ENCODE measurements at regions not wholly inside any gene's neighbourhood (a gene's known extent, or its start where the extent isn't known, plus 50 kb on each side); places are given as distances from the start of the nearest gene placed in this dataset.

DNA sequence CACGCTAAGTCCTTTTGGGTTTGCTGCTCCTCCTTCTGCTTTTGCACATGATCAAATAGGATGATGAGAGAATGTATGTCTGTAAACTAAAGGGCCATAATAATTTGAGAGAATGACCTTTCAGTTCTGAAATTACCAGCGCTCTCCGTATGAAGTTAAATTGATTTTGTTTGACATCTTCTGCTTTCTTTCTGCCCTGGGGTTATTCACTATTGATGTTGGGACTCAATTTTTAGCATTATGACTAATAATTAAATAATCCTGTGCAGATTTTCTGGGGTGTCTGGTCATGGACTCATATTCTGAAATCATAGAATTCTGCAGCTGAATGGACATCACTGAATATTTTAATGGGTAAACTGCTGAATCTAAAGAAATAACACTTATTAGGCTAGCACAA is 423.2 kb downstream of the POM121L12 start:
- Histone ChIP-seq H3K4me1 (no peaks in the 10 kb centered on the region), H3K27me3 (replicated peaks; ENCODE audit: control insufficient read depth, insufficient read depth, low read length) (no peaks in the 10 kb centered on the region), H3K4me3 (ENCODE audit: low read depth, low read length) (no peak overlapping the region), H3K9me3 (no peaks in the 10 kb centered on the region), H3K36me3 (ENCODE audit: control insufficient read depth, insufficient read depth, low read length) (no peaks in the 10 kb centered on the region)
- intact Hi-C loops (cut with micrococcal nuclease; ENCODE audit: unreplicated experiment), result no loop called here
- TF ChIP-seq, protein P1, sequence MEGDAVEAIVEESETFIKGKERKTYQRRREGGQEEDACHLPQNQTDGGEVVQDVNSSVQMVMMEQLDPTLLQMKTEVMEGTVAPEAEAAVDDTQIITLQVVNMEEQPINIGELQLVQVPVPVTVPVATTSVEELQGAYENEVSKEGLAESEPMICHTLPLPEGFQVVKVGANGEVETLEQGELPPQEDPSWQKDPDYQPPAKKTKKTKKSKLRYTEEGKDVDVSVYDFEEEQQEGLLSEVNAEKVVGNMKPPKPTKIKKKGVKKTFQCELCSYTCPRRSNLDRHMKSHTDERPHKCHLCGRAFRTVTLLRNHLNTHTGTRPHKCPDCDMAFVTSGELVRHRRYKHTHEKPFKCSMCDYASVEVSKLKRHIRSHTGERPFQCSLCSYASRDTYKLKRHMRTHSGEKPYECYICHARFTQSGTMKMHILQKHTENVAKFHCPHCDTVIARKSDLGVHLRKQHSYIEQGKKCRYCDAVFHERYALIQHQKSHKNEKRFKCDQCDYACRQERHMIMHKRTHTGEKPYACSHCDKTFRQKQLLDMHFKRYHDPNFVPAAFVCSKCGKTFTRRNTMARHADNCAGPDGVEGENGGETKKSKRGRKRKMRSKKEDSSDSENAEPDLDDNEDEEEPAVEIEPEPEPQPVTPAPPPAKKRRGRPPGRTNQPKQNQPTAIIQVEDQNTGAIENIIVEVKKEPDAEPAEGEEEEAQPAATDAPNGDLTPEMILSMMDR (IDR thresholded peaks at IDR 0.05; ENCODE audit: insufficient read depth in 1 of 2, low read depth in 1 of 2, low read length in 1 of 2, severe bottlenecking in 1 of 2, unreplicated experiment in 1 of 2), result no peak
- H3K9me3 Mint-ChIP-seq (ENCODE audit: unreplicated experiment), result no peaks in the 10 kb centered on the region
- no peak for DNase-seq
- ChIA-PET POLR2A (no interaction called here), CTCF (no interaction called here)
- no peaks in the 10 kb centered on the region for H3K36me3 Mint-ChIP-seq (ENCODE audit: insufficient read depth, unreplicated experiment)
- H3K27me3 Mint-ChIP-seq (ENCODE audit: insufficient read depth, unreplicated experiment), result no peaks in the 10 kb centered on the region
- no peak overlapping the region for H3K27ac Mint-ChIP-seq (ENCODE audit: unreplicated experiment)
- H3K4me3 Mint-ChIP-seq (ENCODE audit: unreplicated experiment), result no peak overlapping the region
- no TSS peak for BruUV-seq (replicated peaks)
- no peaks in the 10 kb centered on the region for H3K4me1 Mint-ChIP-seq (ENCODE audit: low read depth, unreplicated experiment)

DNA sequence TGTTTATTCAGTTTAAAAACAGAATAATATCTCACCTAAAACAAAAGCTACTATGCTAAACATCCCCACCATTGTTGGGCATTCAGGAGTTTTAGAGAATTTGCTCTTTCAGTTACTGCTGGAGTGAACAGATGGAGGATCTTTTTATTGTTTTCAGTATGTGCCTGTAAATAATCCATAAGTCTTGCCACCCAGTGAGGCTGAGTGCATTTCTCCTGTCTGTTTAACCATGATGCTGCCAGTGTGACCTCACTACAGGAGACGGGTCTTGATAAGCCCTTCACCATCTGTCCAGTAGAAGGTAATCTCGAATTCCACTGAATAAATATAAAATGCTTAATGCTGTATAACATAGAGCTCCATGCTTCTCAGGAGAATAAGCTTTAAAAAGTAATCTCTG is 430.9 kb downstream of the POM121L12 start:
- no peaks in the 10 kb centered on the region for H3K27me3 Mint-ChIP-seq (ENCODE audit: insufficient read depth, unreplicated experiment)
- CTCF ChIA-PET, result no interaction called here
- no peak for DNase-seq

DNA sequence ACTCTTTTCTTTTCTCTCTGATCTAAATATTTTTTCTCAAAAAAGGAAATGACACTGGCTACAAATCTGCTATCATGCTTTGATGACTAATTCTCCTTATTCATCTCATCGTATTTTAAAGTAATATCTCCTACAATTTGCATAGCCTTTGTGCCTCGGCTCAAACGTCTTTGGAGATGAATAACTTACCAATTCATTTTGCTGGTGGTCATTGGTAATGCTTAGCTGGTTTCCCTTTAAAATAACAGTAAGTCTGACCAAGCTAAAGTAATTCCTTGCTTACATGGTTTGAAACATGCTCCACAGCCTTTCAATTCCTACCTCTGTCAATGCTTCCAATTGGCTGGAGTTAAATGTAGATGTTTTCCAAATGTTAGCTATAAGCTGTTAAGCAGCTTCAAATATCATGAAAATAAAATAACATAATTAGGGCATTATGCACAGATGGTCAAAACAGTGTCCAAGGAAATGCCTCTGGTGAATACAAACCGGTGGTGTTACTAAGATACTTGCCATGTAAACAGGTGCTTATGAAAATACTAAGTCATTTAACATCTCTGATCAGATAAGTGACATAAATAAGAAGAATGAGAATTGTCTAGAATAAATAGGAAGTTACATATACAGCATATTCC is 435.0 kb downstream of the POM121L12 start:
- intact Hi-C loops (cut with micrococcal nuclease; ENCODE audit: unreplicated experiment), result no loop called here
- no peak overlapping the region for H3K4me3 ChIP-seq (ENCODE audit: low read depth, low read length)
- H3K4me1 ChIP-seq, result no peaks in the 10 kb centered on the region
- H3K4me3 Mint-ChIP-seq (ENCODE audit: unreplicated experiment), result no peak overlapping the region
- CTCF ChIA-PET, result no interaction called here
- DNase-seq, result no peak
- no peaks in the 10 kb centered on the region for H3K9me3 ChIP-seq
- H3K27me3 ChIP-seq (replicated peaks; ENCODE audit: control insufficient read depth, insufficient read depth, low read length), result no peaks in the 10 kb centered on the region
- peaks cover 14% of the 10 kb centered on the region for H3K4me1 Mint-ChIP-seq (ENCODE audit: low read depth, unreplicated experiment)
- H3K27ac Mint-ChIP-seq (ENCODE audit: unreplicated experiment), result no peak overlapping the region
- no peaks in the 10 kb centered on the region for H3K36me3 ChIP-seq (ENCODE audit: control insufficient read depth, insufficient read depth, low read length)
- no peaks in the 10 kb centered on the region for H3K36me3 Mint-ChIP-seq (ENCODE audit: insufficient read depth, unreplicated experiment)
- BruUV-seq (replicated peaks), result no TSS peak
- POLR2A ChIA-PET, result no interaction called here
- H3K27me3 Mint-ChIP-seq (ENCODE audit: insufficient read depth, unreplicated experiment), result no peaks in the 10 kb centered on the region
- no peaks in the 10 kb centered on the region for H3K9me3 Mint-ChIP-seq (ENCODE audit: unreplicated experiment)
- TF ChIP-seq, protein P1 (IDR thresholded peaks at IDR 0.05; ENCODE audit: insufficient read depth in 1 of 2, low read depth in 1 of 2, low read length in 1 of 2, severe bottlenecking in 1 of 2, unreplicated experiment in 1 of 2), result no peak

More for the DNA sequence above, 430.9 kb downstream of the POM121L12 start:
- H3K9me3 Mint-ChIP-seq (ENCODE audit: unreplicated experiment), result no peaks in the 10 kb centered on the region
- H3K4me1 Mint-ChIP-seq (ENCODE audit: low read depth, unreplicated experiment), result no peaks in the 10 kb centered on the region
- no peaks in the 10 kb centered on the region for H3K27me3 ChIP-seq (replicated peaks; ENCODE audit: control insufficient read depth, insufficient read depth, low read length)
- H3K9me3 ChIP-seq, result no peaks in the 10 kb centered on the region
- H3K36me3 ChIP-seq (ENCODE audit: control insufficient read depth, insufficient read depth, low read length), result no peaks in the 10 kb centered on the region
- TF ChIP-seq, protein P1 (IDR thresholded peaks at IDR 0.05; ENCODE audit: insufficient read depth in 1 of 2, low read depth in 1 of 2, low read length in 1 of 2, severe bottlenecking in 1 of 2, unreplicated experiment in 1 of 2), result no peak
- BruUV-seq (replicated peaks), result no TSS peak
- H3K27ac Mint-ChIP-seq (ENCODE audit: unreplicated experiment), result no peak overlapping the region
- H3K4me1 ChIP-seq, result no peaks in the 10 kb centered on the region
- POLR2A ChIA-PET, result no interaction called here
- no peak overlapping the region for H3K4me3 Mint-ChIP-seq (ENCODE audit: unreplicated experiment)
- H3K4me3 ChIP-seq (ENCODE audit: low read depth, low read length), result no peak overlapping the region
- intact Hi-C loops (cut with micrococcal nuclease; ENCODE audit: unreplicated experiment), result no loop called here
- no peaks in the 10 kb centered on the region for H3K36me3 Mint-ChIP-seq (ENCODE audit: insufficient read depth, unreplicated experiment)

All from Caco-2 (cell line).